Osteoblast (primary cell): ENCODE measurements at regions not wholly inside any gene's neighbourhood (a gene's known extent, or its start where the extent isn't known, plus 50 kb on each side); places are given as distances from the start of the nearest gene placed in this dataset.

Experiments used
- DNase-seq: peaks from one replicate; pipeline ENCODE4 v3.0.0; 2011; ENCODE audit warnings: low spot score, mixed read lengths; ENCODE audit not compliant: insufficient read length; ENCODE audit errors: missing footprints
- H2AFZ ChIP-seq: 2 replicates; pipeline ENCODE4 v1.6.0; 2011; ENCODE audit warnings: mild to moderate bottlenecking, low read length
- H3K27ac ChIP-seq: 2 replicates; pipeline ENCODE4 v1.5.1; 2011; ENCODE audit warnings: mild to moderate bottlenecking, low read depth, low read length, moderate library complexity
- H3K27me3 ChIP-seq: 2 replicates; pipeline ENCODE4 v1.6.0; 2012; ENCODE audit warnings: mild to moderate bottlenecking, control low read depth, inconsistent platforms, low read length, moderate library complexity; ENCODE audit not compliant: insufficient read depth
- H3K36me3 ChIP-seq: 2 replicates; pipeline ENCODE4 v1.5.1; 2011; ENCODE audit warnings: mild to moderate bottlenecking, low read length, control low read depth, moderate library complexity; ENCODE audit not compliant: insufficient read depth
- H3K4me1 ChIP-seq: 2 replicates; pipeline ENCODE4 v1.5.1; 2011; ENCODE audit warnings: mild to moderate bottlenecking, low read length, control low read depth, moderate library complexity; ENCODE audit not compliant: insufficient read depth
- H3K4me2 ChIP-seq: 2 replicates; pipeline ENCODE4 v1.6.0; 2011; ENCODE audit warnings: mild to moderate bottlenecking, low read length; ENCODE audit not compliant: insufficient read depth
- H3K4me3 ChIP-seq: fragments of 200-600 bp; sonication (generic); 3 replicates; pipeline ENCODE4 v1.5.1; 2012; ENCODE audit warnings: mild to moderate bottlenecking, low read length, inconsistent platforms; ENCODE audit not compliant: insufficient read depth
- H3K79me2 ChIP-seq: 2 replicates; pipeline ENCODE4 v1.6.0; 2012; ENCODE audit warnings: mild to moderate bottlenecking, low read length, control low read depth, inconsistent platforms; ENCODE audit not compliant: insufficient read depth
- H3K9me3 ChIP-seq: 2 replicates; pipeline ENCODE4 v1.5.1; 2011; ENCODE audit warnings: low read depth, low read length, control low read depth
- H4K20me1 ChIP-seq: 2 replicates; pipeline ENCODE4 v1.6.0; 2012; ENCODE audit warnings: mild to moderate bottlenecking, low read length, control low read depth; ENCODE audit not compliant: insufficient read depth
- TF ChIP-seq, protein P1 (sequence below): IDR thresholded peaks from 2 replicates; pipeline ENCODE4 v1.5.1; 2011; ENCODE audit warnings: mild to moderate bottlenecking, low read depth, low read length, moderate library complexity; ENCODE audit errors: extremely low read depth

DNA sequence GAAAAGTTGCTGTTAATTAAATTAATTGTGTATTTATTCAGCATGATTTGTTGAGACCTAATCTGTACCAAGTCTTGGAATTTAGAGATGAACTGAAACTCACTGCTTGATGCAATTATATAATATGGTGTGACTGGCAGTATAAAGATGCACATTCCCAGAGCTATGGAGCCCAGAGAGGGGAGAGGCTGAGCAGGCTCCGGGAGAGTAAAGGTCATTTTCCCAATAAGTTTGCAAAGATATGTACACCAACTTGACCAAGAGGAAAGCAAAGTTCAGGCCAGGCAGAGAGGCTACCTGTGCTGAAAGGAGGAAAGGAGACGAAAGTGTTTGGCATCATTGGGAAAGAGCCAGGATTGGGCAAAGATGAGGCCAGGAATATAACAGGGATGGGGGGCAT is 271.7 kb upstream of the KLF4 start:
- Histone ChIP-seq H3K27me3 (no peaks in the 10 kb centered on the region), H3K27ac (no peak overlapping the region), H3K4me1 (no peaks in the 10 kb centered on the region), H2AFZ (peak overlapping the region; percentile 86), H3K9me3 (no peaks in the 10 kb centered on the region), H3K4me3 (no peak overlapping the region), H3K4me2 (no peak overlapping the region), H3K36me3 (no peaks in the 10 kb centered on the region), H4K20me1 (no peaks in the 10 kb centered on the region), H3K79me2 (no peaks in the 10 kb centered on the region)
- TF ChIP-seq, protein P1, sequence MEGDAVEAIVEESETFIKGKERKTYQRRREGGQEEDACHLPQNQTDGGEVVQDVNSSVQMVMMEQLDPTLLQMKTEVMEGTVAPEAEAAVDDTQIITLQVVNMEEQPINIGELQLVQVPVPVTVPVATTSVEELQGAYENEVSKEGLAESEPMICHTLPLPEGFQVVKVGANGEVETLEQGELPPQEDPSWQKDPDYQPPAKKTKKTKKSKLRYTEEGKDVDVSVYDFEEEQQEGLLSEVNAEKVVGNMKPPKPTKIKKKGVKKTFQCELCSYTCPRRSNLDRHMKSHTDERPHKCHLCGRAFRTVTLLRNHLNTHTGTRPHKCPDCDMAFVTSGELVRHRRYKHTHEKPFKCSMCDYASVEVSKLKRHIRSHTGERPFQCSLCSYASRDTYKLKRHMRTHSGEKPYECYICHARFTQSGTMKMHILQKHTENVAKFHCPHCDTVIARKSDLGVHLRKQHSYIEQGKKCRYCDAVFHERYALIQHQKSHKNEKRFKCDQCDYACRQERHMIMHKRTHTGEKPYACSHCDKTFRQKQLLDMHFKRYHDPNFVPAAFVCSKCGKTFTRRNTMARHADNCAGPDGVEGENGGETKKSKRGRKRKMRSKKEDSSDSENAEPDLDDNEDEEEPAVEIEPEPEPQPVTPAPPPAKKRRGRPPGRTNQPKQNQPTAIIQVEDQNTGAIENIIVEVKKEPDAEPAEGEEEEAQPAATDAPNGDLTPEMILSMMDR = no peak
- DNase-seq = no peak

DNA sequence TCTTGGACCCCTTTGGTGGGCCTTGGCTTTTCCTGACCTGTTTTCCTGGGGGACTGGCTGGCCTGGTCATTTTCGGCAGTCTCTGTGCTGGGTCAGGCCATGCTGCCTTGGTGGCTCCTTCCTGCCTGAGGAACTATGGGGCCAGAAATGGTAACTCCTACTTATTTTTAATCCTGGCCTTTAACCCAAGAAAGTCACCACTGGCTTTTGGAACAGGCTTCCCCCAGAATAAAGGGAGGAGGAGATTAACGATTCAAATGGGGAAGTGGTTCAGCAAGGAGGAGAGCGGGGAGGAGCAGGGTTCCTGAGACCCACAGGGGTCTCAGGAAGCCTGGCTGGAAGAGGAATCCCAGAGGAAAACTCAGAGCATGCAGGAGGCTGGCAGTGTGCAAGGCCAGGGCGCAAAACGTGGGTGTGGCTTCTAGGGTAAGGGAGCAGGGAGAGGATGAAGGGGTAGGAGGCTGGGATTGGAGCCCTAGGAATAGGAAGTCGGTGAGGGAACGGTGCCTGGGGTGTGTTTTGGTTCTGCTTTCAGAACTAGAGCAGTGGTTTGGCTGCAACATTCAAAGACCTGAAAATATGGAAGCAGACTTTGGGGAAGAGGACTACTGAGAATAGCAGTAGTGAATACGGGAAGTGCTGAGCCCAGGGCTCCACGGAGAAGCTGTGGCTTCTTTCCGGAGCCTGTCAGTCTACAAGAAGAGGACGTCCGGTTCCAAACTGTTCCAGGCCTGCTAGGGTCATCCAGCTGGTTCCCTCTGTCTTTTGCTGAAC is 271.1 kb upstream of the KLF4 start:
- Histone ChIP-seq H3K36me3 (no peaks in the 10 kb centered on the region), H3K27me3 (no peaks in the 10 kb centered on the region), H2AFZ (peak overlapping the region; percentile 86), H3K27ac (no peak overlapping the region), H3K9me3 (no peaks in the 10 kb centered on the region), H3K4me1 (no peaks in the 10 kb centered on the region), H4K20me1 (no peaks in the 10 kb centered on the region), H3K4me2 (no peak overlapping the region), H3K4me3 (no peak overlapping the region), H3K79me2 (no peaks in the 10 kb centered on the region)
- no peak for DNase-seq
- TF ChIP-seq, protein P1 = no peak

DNA sequence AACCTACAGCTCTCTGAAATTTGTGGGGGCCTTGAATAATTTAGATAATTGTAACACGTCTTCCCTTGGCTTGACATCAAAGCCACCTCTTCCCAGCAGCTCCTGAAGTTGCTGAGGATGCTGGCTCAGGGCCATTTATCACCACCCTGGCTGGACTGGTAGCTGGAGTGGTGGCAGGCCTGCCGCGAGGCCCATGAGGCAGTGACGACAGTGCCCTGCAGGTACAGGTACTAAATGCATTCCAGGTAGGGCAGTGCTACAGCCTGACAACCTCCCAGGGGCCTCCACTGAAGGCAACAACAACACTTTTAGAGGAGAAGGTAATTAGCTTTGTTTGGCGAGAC is 270.2 kb upstream of the KLF4 start:
- Histone ChIP-seq H2AFZ (no peak overlapping the region), H3K36me3 (no peaks in the 10 kb centered on the region), H3K27me3 (no peaks in the 10 kb centered on the region), H3K4me2 (no peak overlapping the region), H3K9me3 (no peaks in the 10 kb centered on the region), H3K4me1 (peaks cover 7% of the 10 kb centered on the region), H3K27ac (no peak overlapping the region), H3K79me2 (no peaks in the 10 kb centered on the region), H3K4me3 (no peak overlapping the region), H4K20me1 (no peaks in the 10 kb centered on the region)
- TF ChIP-seq, protein P1 = no peak
- DNase-seq = no peak

DNA sequence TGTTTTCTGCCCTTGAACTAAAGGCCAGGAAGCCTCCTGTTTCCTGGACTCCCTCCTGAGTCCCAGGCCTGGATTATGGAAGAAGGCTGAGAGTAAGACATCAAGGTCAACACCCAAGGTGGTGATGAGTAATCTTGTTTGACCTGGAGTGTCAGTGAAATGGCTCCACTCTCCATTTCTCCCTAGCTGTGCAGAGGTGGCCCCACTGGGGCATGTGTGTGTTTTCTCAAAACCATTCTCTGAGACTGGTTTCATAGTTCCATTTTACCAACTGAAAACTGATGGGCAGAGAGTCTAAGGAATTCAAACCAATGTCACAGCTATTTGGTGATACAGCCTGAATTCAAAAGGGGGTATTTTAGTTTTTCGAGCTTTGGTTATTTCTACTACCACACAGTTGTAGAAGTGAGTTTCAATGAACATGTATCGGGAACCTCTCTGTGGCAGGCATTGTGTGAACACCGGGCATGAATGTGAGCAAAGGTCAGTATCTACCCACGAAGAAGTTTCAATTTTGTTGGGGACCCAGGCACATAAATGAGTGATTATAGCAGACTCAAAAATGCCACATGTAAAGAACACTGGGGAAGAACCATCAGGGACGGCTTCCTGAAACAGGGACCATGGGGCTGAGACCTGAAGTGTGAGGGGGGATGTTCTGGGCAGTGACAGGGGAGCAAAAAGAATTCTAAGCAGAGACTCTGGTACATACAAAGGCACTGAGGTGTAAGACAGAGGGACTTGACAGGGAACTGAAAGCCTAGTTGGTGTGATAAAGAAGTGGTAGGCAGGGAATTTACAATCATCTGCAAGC is 269.6 kb upstream of the KLF4 start:
- Histone ChIP-seq H3K79me2 (no peaks in the 10 kb centered on the region), H3K4me3 (no peak overlapping the region), H3K9me3 (no peaks in the 10 kb centered on the region), H3K4me2 (no peak overlapping the region), H2AFZ (no peak overlapping the region), H4K20me1 (no peaks in the 10 kb centered on the region), H3K4me1 (peaks cover 7% of the 10 kb centered on the region), H3K27ac (no peak overlapping the region), H3K36me3 (no peaks in the 10 kb centered on the region), H3K27me3 (no peaks in the 10 kb centered on the region)
- TF ChIP-seq, protein P1 = no peak
- no peak for DNase-seq
